Tibial nerve (tissue), 4 donors: ENCODE measurements at regions not wholly inside any gene's neighbourhood (a gene's known extent, or its start where the extent isn't known, plus 50 kb on each side); places are given as distances from the start of the nearest gene placed in this dataset.

Experiments
- DNase-seq, 2 donors: peaks; one replicate each; pipeline ENCODE4 v3.0.0-alpha.2; 2019; ENCODE audit warnings: low spot score in 2 of 2
- H3K27ac ChIP-seq, 4 donors: fragments of 200-600 bp; sonication (generic) in 3 of 4; one replicate each; pipeline ENCODE4 v1.5.1; 2017 to 2019; ENCODE audit warnings: mild to moderate bottlenecking in 1 of 4
- H3K27me3 ChIP-seq, 2 donors: fragments of 200-600 bp; sonication (generic) in 1 of 2; one replicate each; pipeline versions ENCODE4 v1.5.1 to v1.6.0; 2017 to 2019
- H3K36me3 ChIP-seq, 3 donors: fragments of 200-600 bp; sonication (generic); one replicate each; pipeline ENCODE4 v1.5.1; 2018 to 2019
- H3K4me1 ChIP-seq, 4 donors: fragments of 200-600 bp; sonication (generic) in 3 of 4; one replicate each; pipeline ENCODE4 v1.5.1; 2017 to 2019
- H3K4me3 ChIP-seq, 4 donors: fragments of 200-600 bp; sonication (generic) in 3 of 4; one replicate each; pipeline ENCODE4 v1.5.1; 2017 to 2019; ENCODE audit warnings: mild to moderate bottlenecking in 1 of 4, moderate library complexity in 1 of 4
- H3K9me3 ChIP-seq, 4 donors: fragments of 200-600 bp; sonication (generic) in 3 of 4; one replicate each; pipeline ENCODE4 v1.5.1; 2017 to 2019
- EP300 ChIP-seq, 2 donors: sonication (generic); formaldehyde crosslinking; IDR thresholded peaks; one replicate each; pipeline ENCODE4 v1.6.1; 2017; ENCODE audit warnings: antibody characterized with exemption in 2 of 2, mild to moderate bottlenecking in 1 of 2
- POLR2A ChIP-seq, 2 donors: fragments of 450-650 bp; IDR thresholded peaks; one replicate each; pipeline ENCODE4 v1.6.1; 2017; ENCODE audit warnings: antibody characterized with exemption in 2 of 2, mild to moderate bottlenecking in 2 of 2, moderate library complexity in 2 of 2
- WGBS, 2 donors: methylation state at CpG; one replicate each; pipeline ENCODE4 v1.1.5; 2018; 5-methylcytosine and 5-hydroxymethylcytosine counted together
- TF ChIP-seq, protein P1 (sequence below), 5 experiments: fragments of 200-600 bp in 3 of 5; fragments of 450-650 bp in 2 of 5; sonication (generic) in 3 of 5; IDR thresholded peaks; one replicate each; pipeline ENCODE4 v1.5.1; 2016 to 2019; ENCODE audit warnings: antibody characterized with exemption in 5 of 5, mild to moderate bottlenecking in 3 of 5, moderate library complexity in 2 of 5

DNA sequence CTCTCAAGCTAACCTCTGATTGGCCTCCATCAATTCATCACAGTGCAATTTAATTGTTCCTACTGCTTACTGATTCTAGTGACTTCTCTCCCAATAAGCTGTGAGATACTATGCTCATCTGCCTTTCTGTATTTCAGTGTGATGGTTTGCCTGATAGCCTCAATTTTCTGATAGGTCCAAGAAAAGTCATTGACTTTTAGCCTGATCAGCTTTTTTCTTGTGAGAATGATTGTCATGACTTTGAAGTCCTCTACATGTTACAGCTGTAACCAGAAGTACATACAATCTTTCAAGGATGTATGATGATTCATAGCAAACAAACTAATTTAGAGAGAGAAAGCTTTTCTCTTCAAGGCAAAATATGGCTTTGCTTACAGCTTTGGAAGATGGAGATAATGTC, 463.8 kb upstream of the CNTN3 start:
- Histone ChIP-seq H3K4me3 (no peak overlapping the region), H3K9me3 (peaks cover 0 to 8% (median 0%) of the 10 kb centered on the region in 4 donors), H3K4me1 (no peaks in the 10 kb centered on the region), H3K27me3 (no peaks in the 10 kb centered on the region), H3K27ac (no peak overlapping the region), H3K36me3 (no peaks in the 10 kb centered on the region)
- TF ChIP-seq EP300 (IDR thresholded peaks at IDR 0.05) (no peak), POLR2A (IDR thresholded peaks at IDR 0.05) (no peak)
- TF ChIP-seq, protein P1, sequence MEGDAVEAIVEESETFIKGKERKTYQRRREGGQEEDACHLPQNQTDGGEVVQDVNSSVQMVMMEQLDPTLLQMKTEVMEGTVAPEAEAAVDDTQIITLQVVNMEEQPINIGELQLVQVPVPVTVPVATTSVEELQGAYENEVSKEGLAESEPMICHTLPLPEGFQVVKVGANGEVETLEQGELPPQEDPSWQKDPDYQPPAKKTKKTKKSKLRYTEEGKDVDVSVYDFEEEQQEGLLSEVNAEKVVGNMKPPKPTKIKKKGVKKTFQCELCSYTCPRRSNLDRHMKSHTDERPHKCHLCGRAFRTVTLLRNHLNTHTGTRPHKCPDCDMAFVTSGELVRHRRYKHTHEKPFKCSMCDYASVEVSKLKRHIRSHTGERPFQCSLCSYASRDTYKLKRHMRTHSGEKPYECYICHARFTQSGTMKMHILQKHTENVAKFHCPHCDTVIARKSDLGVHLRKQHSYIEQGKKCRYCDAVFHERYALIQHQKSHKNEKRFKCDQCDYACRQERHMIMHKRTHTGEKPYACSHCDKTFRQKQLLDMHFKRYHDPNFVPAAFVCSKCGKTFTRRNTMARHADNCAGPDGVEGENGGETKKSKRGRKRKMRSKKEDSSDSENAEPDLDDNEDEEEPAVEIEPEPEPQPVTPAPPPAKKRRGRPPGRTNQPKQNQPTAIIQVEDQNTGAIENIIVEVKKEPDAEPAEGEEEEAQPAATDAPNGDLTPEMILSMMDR (IDR thresholded peaks at IDR 0.05): no peak
- no peak for DNase-seq

- Histone ChIP-seq H3K27me3 (no peaks in the 10 kb centered on the region), H3K4me1 (no peaks in the 10 kb centered on the region), H3K4me3 (no peak overlapping the region), H3K36me3 (no peaks in the 10 kb centered on the region), H3K27ac (no peak overlapping the region), H3K9me3 (peaks cover 0 to 3% (median 0%) of the 10 kb centered on the region in 4 donors)
- TF ChIP-seq, protein P1 (IDR thresholded peaks at IDR 0.05): no peak
- TF ChIP-seq EP300 (IDR thresholded peaks at IDR 0.05) (no peak), POLR2A (IDR thresholded peaks at IDR 0.05) (no peak)
- DNase-seq: no peak
- 91 to 96% methylated on average over 4 of the region's 4 CpGs for WGBS, 2 donors
Observed at GRCh38 chr3:75082845-75083244, 468.4 kb upstream of the CNTN3 start.

- no peaks in the 10 kb centered on the region for H3K36me3 ChIP-seq
- 68 to 71% methylated on average over 3 of the region's 3 CpGs for WGBS, 2 donors
- no peak for TF ChIP-seq POLR2A (IDR thresholded peaks at IDR 0.05)
- TF ChIP-seq, protein P1 (IDR thresholded peaks at IDR 0.05): no peak
- TF ChIP-seq EP300 (IDR thresholded peaks at IDR 0.05): no peak
Observed at GRCh38 chr3:75089841-75090240, 475.4 kb upstream of the CNTN3 start.

DNA sequence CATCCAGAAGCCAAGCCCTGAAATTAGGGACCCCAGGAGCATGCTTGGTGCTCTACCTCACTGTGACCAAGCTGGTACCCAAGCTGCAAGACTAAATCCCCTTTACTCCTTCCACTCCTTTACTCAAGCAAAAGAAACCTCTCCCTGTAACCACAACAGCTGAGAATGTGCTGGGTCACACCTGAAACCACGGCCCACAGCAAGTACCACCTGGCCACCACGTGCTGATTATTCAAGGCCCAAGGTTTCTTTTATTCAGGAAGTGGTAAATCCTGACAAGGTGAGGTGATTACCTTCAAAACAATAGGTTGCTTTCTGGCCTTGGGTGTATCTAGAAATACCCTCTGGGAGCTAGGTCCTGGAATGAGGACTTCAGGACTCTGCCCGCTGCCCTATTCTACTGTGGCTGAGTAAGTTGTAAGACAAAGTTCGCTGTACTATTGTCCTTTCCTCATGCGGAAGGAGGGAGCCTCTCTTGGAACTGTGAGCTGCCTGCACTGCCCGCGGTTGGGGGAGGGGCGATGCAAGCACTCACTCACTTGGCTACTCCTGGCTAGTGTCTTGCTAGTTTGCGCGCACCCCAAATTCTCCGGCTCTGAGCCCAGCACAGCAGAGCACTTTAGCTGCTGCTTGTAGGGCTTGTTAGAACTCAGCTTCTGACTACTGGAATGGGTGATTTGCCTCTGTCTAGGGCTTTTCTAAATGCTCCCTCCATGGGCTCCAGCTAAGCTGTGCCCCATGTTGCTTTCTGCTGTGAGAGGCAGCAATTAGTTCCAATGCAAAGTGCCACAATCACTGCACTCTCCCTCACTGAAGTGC, 487.1 kb upstream of the CNTN3 start:
- Histone ChIP-seq H3K27me3 (no peaks in the 10 kb centered on the region), H3K36me3 (no peaks in the 10 kb centered on the region), H3K4me1 (no peaks in the 10 kb centered on the region), H3K27ac (no peak overlapping the region), H3K4me3 (no peak overlapping the region), H3K9me3 (peaks cover 0 to 23% (median 0%) of the 10 kb centered on the region in 4 donors)
- TF ChIP-seq EP300 (IDR thresholded peaks at IDR 0.05) (no peak), POLR2A (IDR thresholded peaks at IDR 0.05) (no peak)
- TF ChIP-seq, protein P1 (IDR thresholded peaks at IDR 0.05): no peak
- WGBS, 2 donors: 45 to 49% methylated on average over 11 of the region's 11 CpGs
- no peak for DNase-seq

More at GRCh38 chr3:75089841-75090240, 475.4 kb upstream of the CNTN3 start:
- Histone ChIP-seq H3K9me3 (no peaks in the 10 kb centered on the region), H3K27ac (no peak overlapping the region), H3K4me1 (no peaks in the 10 kb centered on the region), H3K4me3 (no peak overlapping the region), H3K27me3 (no peaks in the 10 kb centered on the region)
- DNase-seq: no peak

DNA sequence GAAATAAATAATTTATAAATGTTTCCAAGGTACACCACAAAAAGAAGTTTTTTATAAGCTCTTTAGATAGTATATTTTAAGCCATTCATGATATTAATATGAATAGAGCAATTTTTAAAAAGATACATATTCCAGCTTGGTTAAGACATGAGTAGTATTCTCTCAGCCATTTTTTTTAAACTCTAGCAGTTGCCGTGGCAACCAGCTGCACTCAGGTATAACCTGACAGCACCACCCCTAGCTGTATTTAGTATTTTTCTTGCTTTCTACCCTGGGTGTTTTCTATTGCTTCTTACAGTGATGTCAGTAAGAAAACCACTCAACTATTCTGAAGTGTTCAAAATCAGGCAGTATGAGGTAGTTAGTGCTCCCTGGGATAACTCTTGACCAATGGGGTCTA, 496.3 kb upstream of the CNTN3 start:
- DNase-seq: no peak
- no peak for TF ChIP-seq POLR2A (IDR thresholded peaks at IDR 0.05)
- TF ChIP-seq EP300 (IDR thresholded peaks at IDR 0.05): no peak
- TF ChIP-seq, protein P1 (IDR thresholded peaks at IDR 0.05): no peak
- Histone ChIP-seq H3K27me3 (no peaks in the 10 kb centered on the region), H3K36me3 (no peaks in the 10 kb centered on the region), H3K27ac (no peak overlapping the region), H3K4me1 (no peaks in the 10 kb centered on the region), H3K4me3 (no peak overlapping the region), H3K9me3 (no peaks in the 10 kb centered on the region)
- 75 to 85% methylated on average over 1 of the region's 1 CpG for WGBS, 2 donors
